Activated CD8-positive, alpha-beta memory T cell treated with anti-CD3 and anti-CD28 coated beads, Interleukin-2, amount 50 U/mL, for 1 hour (primary cell): ENCODE measurements at regions not wholly inside any gene's neighbourhood (a gene's known extent, or its start where the extent isn't known, plus 50 kb on each side); places are given as distances from the start of the nearest gene placed in this dataset.
"Not testable (repeated sequence)": the region's sequence is repeated elsewhere in the genome, so short reads cannot be mapped to it uniquely, and the experiment has no call there.

Experiments
- DNase-seq: peaks from one replicate; pipeline ENCODE4 v3.0.0-alpha.2; 2020; ENCODE audit errors: extremely low read depth

DNA sequence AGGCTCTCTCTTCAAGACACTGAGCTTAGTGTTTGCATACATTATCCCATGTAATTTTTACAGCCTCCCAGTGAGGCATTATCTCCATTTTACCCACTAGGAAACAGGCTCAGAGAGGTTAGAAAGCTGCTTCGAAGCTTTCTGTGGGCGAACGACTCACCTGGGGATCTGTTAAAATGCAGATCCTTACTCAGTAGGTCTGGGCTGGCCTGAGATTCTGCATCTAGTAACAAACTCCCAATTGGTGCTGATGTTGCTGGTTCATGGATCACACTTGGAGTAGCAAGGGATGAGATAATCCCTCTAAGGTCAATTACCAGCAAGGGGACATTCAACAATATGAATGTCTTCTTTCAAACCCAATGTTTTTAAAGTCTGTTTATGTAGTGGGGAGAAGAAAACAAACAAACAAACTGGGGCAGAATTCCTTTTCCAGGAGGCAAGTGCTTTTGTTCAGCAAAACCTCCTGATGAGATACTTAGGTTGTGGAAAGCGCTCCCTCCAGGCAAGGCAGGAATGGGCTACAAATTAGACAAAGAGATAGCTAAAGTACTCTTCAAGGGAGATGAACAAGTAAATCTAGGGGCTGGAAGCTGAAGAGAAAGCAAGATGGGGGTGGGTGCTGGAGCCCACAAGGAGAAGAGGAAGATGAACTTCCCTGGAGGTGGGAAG lies 311.9 kb downstream of the SHQ1 start:
- no peak for DNase-seq

DNA sequence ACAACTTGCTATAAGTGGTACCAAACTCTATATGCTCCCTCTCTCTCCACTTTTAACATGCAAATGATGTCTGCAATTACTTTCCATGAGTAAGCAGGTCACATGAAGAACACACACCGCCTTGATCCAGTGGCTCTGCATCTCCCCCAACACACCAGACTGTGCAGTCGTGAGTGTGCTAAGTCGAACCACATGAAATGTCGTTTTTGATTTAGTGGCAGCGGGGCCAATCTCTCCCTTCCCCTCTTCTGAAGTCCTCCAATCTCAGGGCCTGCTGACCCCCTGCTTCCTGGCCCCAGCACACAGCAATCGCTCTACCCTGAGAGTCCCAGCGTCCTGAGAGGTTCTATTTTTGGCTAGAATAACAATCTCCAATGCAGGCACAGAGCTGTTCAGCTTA lies 312.5 kb downstream of the SHQ1 start:
- no peak for DNase-seq

GRCh38 chr3:72533591-72534473 lies 314.4 kb downstream of the SHQ1 start:
- no peak for DNase-seq

GRCh38 chr3:72530426-72530825 lies 317.8 kb downstream of the SHQ1 start:
- no peak for DNase-seq

GRCh38 chr3:72529081-72529480 lies 319.2 kb downstream of the SHQ1 start:
- no peak for DNase-seq

- no peak for DNase-seq
Measured at GRCh38 chr3:72523429-72524151, 324.7 kb downstream of the SHQ1 start.

DNA sequence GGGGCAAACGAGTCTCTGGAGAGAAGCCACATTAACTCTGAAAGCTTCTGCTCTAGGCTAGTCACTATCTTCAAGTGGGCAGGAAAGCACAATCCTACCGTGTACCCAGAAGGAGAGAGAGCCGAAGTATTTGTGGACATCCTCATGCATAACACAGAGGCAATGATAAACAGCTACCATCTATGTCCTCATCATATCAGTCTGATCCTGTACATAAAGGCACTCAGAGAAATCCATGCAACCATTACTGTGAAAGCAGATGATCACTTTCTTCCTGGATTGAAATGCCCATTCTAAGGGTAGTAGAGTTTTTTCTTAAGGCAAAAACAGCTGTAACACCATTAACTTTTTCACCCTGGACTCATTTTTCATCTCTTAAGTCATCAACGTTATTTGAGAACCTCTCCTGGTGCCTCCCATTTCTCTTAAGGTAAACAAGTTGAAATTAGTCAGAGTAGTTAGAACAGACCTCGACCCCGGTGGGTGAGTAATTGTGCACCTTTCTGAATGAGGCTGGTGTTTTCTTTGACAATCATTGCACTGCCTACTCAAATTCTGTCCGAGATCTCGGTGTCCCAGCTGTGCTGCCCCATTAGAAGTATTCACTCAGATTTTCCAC lies 327.4 kb downstream of the SHQ1 start:
- DNase-seq = no peak

DNA sequence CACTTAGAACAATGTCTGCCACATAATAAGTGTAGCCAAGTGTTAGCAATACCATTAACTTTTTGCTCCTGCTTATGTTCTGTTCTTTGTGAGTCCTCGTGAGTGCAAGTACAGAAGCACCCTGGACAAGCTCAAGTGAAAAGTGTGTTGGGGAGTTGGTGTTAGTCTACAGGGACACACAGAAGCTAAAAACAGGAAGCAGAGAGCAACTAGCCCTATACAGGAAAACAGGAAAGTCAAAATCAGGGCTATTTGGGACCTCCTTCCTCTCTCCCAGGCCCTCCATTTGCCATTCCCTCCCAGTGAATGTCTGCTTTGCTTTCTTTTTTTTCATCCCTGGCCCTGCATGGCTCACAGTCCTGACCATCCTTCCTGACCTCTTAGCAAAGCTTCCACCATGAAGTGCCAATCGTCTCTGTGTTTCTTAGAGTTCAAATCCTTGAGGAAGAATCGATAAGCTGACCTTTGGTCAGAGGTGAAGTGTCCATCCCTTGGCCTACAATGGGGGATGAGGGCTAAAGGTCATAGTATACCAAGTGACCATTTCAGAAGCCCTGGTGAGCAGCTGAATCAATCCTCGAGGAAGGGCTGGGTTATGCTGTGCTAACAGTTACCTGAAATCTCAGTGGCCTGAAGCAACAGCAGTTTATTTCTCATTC lies 328.2 kb downstream of the SHQ1 start:
- DNase-seq = no peak

DNA sequence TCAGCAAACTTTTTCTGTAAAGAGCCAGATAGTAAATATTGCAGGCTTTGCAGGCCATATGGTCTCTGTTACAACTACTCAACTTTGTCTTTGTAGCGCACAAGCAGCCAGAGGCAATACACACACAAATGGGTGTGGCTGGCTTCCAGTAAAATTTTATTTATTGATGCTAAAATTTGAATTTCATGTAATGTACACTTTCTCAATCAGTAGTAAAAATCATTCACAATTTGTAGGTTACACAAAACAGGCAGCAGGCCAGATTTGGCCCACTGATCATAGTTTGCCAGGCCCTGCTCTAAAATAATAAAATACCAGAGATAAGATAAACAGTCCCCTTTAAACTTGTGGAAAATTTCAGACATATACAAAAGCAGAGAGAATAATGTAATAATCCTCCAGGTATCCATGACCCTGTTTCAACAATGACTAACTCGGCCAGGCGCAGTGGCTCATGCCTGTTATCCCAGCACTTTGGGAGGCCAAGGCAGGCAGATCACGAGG lies 330.3 kb downstream of the SHQ1 start:
- no peak for DNase-seq

GRCh38 chr3:72517336-72517735 lies 330.9 kb downstream of the SHQ1 start:
- no peak for DNase-seq

GRCh38 chr3:72516361-72516760 lies 331.9 kb downstream of the SHQ1 start:
- no peak for DNase-seq

GRCh38 chr3:72515941-72516340 lies 332.3 kb downstream of the SHQ1 start:
- no peak for DNase-seq

GRCh38 chr3:72515281-72515680 lies 333.0 kb downstream of the SHQ1 start:
- no peak for DNase-seq

- no peak for DNase-seq
Measured at GRCh38 chr3:72510247-72510646, 338.0 kb downstream of the SHQ1 start.

- no peak for DNase-seq
Measured at GRCh38 chr3:72505539-72506405, 342.5 kb downstream of the SHQ1 start.

DNA sequence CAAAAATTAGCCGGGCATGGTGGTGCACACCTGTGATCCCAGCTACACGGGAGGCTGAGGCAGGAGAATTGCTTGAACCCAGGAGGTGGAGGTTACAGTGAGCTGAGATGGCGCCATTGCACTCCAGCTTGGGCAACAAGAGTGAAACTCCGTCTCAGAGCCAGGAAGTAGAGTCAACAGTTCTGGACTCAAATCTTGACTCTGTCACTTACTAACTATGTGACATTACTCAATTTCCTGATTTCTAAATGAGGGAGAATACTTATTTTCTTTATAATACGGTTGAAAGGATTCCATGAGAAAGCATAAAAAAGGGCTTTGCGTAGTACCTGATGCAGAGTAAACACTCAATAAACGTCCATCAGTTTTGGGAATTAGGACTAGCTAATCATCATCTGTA lies 350.7 kb downstream of the SHQ1 start:
- DNase-seq = not testable (repeated sequence)

DNA sequence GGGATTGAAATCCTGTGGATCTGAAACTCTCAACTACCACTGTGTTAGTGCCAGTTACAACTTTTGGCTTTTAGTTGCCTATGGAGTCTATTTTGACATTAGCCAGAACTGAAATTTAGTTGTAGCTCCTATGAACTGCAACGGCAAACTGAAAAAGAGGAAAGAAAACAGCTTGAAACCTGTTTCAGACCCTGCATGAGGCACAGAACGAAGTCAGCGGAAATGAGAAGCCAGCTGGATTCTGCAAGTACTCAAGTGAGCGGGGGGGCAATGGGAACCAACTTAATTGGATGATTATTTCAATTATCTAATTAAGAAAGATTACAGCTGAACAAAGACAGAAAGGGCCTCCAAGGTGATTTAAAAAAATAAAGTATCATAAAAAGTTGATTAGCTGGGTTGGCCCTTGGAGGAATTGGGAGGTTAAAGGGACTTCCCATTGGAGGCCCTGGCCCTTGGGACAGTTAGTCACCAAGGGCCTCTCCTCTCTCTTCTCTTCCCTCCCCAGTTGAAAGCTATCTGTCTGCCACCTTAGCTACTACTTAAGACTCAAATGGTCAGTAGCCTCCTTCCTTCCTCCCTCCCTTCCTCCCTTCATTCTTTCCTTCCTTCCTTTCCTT lies 352.1 kb downstream of the SHQ1 start:
- no peak for DNase-seq

GRCh38 chr3:72494626-72495025 lies 353.6 kb downstream of the SHQ1 start:
- DNase-seq = no peak

DNA sequence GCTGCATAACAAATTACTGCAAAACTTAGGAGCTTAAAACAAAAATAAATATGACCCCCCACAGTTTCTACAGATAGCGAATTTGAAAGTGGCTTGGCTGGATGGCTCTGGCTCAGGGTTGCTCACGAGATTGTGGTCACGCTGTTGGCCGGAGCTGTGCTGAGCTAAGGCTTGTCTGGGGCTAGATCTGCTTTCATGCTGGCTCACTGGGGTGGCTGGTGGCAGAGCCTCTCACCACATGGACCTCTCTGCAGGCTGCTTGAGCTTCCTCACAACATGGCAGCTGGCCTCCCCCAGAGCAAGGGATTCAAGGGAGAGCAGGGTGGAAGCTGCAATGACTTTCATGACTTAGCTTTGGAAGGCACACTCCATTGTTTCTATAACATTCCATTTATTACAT lies 354.1 kb downstream of the SHQ1 start:
- no peak for DNase-seq

- DNase-seq = no peak
Measured at GRCh38 chr3:72492240-72492639, 356.0 kb downstream of the SHQ1 start.
